ENCODE measurements at regions not wholly inside any gene's neighbourhood (a gene's known extent, or its start where the extent isn't known, plus 50 kb on each side); places are given as distances from the start of the nearest gene placed in this dataset.

GRCh38 chr2:240251848-240252190, 111.4 kb upstream of the OTOS start:
- no peak for TF ChIP-seq EZH2 (optimal IDR thresholded peaks at IDR 0.05; ENCODE audit: low read depth, low read length)
- no peak for TF ChIP-seq CTCF (IDR thresholded peaks at IDR 0.05; ENCODE audit: low read length)
